ENCODE measurements at regions not wholly inside any gene's neighbourhood (a gene's known extent, or its start where the extent isn't known, plus 50 kb on each side); places are given as distances from the start of the nearest gene placed in this dataset.
"Not testable (repeated sequence)": the region's sequence is repeated elsewhere in the genome, so short reads cannot be mapped to it uniquely, and the experiment has no call there.

GRCh38 chr10:64573623-64574325 is 1052.6 kb downstream of the REEP3 start:
- Histone ChIP-seq H3K4me1 (peaks cover 19% of the 10 kb centered on the region), H3K9me3 (no peaks in the 10 kb centered on the region), H3K27ac (peak overlapping the region in 3 of 4 donors; percentile 44 to 60 (median 52)), H3K36me3 (replicated peaks in 1 of 2; ENCODE audit: insufficient read depth in 1 of 2, low read depth in 2 of 2) (no peaks in the 10 kb centered on the region), H3K4me3 (no peak overlapping the region), H3K27me3 (no peaks in the 10 kb centered on the region)
- intact Hi-C loops (cut with DNase I), result no loop called here
- whole genome bisulfite sequencing, 2 donors, result 4 to 14% methylated on average over 1 of the region's 1 CpG
- peak in 1 of 4 donors; percentile 44 for DNase-seq
- ATAC-seq, result peak; percentile 91
- TF ChIP-seq CTCF (IDR thresholded peaks at IDR 0.05), result no peak
- TF ChIP-seq POLR2A (IDR thresholded peaks at IDR 0.05), result no peak

GRCh38 chr10:64574371-64574770 is 1053.2 kb downstream of the REEP3 start:
- H3K36me3 ChIP-seq (replicated peaks in 1 of 2; ENCODE audit: insufficient read depth in 1 of 2, low read depth in 2 of 2), result no peaks in the 10 kb centered on the region
- no peaks in the 10 kb centered on the region for H3K9me3 ChIP-seq
- no peak for TF ChIP-seq POLR2A (IDR thresholded peaks at IDR 0.05)
- TF ChIP-seq CTCF (IDR thresholded peaks at IDR 0.05), result no peak
- peaks cover 19% of the 10 kb centered on the region for H3K4me1 ChIP-seq
- intact Hi-C loops (cut with DNase I), result no loop called here
- DNase-seq (peak; percentile 14 to 52 (median 36)), ATAC-seq (no peak)
- peak overlapping the region in 3 of 4 donors; percentile 44 to 60 (median 52) for H3K27ac ChIP-seq
- no peaks in the 10 kb centered on the region for H3K27me3 ChIP-seq
- WGBS, 2 donors, result 25% methylated on average over 2 of the region's 2 CpGs
- no peak overlapping the region for H3K4me3 ChIP-seq

DNA sequence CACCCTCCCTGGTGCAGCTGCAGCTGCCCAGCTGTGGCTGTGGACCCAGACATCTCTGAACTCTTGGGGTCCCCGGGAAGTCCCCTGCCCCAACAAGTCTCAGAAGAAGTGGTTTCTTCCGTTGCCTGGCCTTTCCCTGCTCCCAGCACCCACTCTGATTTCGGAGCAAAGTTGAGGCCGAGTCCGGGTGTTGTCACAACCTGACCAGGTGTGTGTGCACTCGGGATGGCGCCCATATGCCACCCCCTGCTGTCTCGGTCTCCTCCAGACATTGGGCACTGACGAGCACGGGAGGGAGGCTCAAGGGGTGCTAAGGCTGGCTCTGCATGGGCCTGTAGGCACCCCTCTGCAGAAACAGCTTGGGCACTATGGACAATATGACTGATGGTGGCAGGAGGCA is 1055.3 kb downstream of the REEP3 start:
- intact Hi-C loops (cut with DNase I), result no loop called here
- WGBS, 2 donors, result 90 to 97% methylated on average over 9 of the region's 10 CpGs

GRCh38 chr10:64578757-64579156 is 1057.6 kb downstream of the REEP3 start:
- ATAC-seq; H3K27ac ChIP-seq; H3K27me3 ChIP-seq; H3K9me3 ChIP-seq; H3K36me3 ChIP-seq (replicated peaks in 1 of 2; ENCODE audit: insufficient read depth in 1 of 2, low read depth in 2 of 2); H3K4me3 ChIP-seq; DNase-seq; intact Hi-C loops (cut with DNase I): not testable (repeated sequence)
- 89 to 93% methylated on average over 6 of the region's 6 CpGs for WGBS, 2 donors
- peaks cover 12% of the 10 kb centered on the region for H3K4me1 ChIP-seq

More for the DNA sequence above, 1055.3 kb downstream of the REEP3 start:
- H3K36me3 ChIP-seq (replicated peaks in 1 of 2; ENCODE audit: insufficient read depth in 1 of 2, low read depth in 2 of 2), result no peaks in the 10 kb centered on the region
- TF ChIP-seq POLR2A (IDR thresholded peaks at IDR 0.05) (no peak), CTCF (IDR thresholded peaks at IDR 0.05) (no peak)
- H3K4me1 ChIP-seq, result peaks cover 19% of the 10 kb centered on the region
- no peak overlapping the region for H3K27ac ChIP-seq
- no peaks in the 10 kb centered on the region for H3K27me3 ChIP-seq
- no peak for ATAC-seq
- no peak overlapping the region for H3K4me3 ChIP-seq
- H3K9me3 ChIP-seq, result no peaks in the 10 kb centered on the region
- no peak for DNase-seq

DNA sequence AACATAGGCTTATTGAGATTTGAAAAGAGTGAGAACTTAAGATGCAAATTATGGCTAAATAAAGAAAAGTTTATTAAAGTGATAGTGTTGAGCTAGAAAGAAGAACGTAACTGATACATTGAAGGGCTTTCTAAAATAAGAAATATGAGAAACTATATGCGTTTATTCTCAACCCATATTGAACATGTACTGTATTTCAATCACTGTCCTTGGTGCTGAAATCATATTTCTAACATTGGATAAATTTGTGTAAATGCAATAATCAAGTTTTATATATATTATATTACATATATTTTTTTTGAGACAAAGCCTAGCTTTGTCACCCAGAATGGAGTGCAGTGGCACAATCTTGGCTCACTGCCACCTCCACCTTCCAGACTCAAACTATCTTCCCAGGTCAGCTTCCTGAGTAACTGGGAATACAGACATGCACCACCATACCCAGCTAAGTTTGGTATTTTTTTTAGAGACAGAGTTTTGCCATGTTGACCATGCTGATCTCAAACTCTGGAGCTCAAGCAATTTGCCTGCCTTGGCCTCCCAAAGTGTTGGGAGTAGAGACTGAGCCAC is 1065.8 kb downstream of the REEP3 start:
- Histone ChIP-seq H3K36me3 (replicated peaks in 1 of 2; ENCODE audit: insufficient read depth in 1 of 2, low read depth in 2 of 2) (no peaks in the 10 kb centered on the region), H3K9me3 (no peaks in the 10 kb centered on the region), H3K27me3 (no peaks in the 10 kb centered on the region), H3K4me1 (no peaks in the 10 kb centered on the region), H3K27ac (no peak overlapping the region), H3K4me3 (no peak overlapping the region)
- DNase-seq (no peak), ATAC-seq (no peak)
- no peak for TF ChIP-seq POLR2A (IDR thresholded peaks at IDR 0.05)
- TF ChIP-seq CTCF (IDR thresholded peaks at IDR 0.05), result no peak
- 45 to 46% methylated on average over 2 of the region's 2 CpGs for WGBS, 2 donors
- intact Hi-C loops (cut with DNase I), result no loop called here

Measured in body of pancreas (tissue), 4 donors.